Activated T-cell treated with anti-CD3 and anti-CD28 coated beads, Interleukin-2, amount 50 U/mL, for 4 hours (primary cell): ENCODE measurements at regions not wholly inside any gene's neighbourhood (a gene's known extent, or its start where the extent isn't known, plus 50 kb on each side); places are given as distances from the start of the nearest gene placed in this dataset.

Source experiments
- ATAC-seq, 2 donors: fragments of 200-7000 bp; cut with Tn5 transposase; one replicate each; pipeline ENCODE4 v1.10.0; 2021
- DNase-seq: peaks from one replicate; pipeline ENCODE4 v3.0.0-alpha.2; 2020
- H3K27me3 Mint-ChIP-seq: one replicate; pipeline ENCODE4 v1.8.0; 2021; ENCODE audit warnings: low read depth, mixed read lengths
- H3K36me3 Mint-ChIP-seq: one replicate; pipeline ENCODE4 v1.8.0; 2022; ENCODE audit warnings: mixed read lengths; ENCODE audit not compliant: insufficient read depth
- H3K4me1 Mint-ChIP-seq: one replicate; pipeline ENCODE4 v1.8.0; 2021; ENCODE audit warnings: low read depth, mixed read lengths
- H3K4me3 Mint-ChIP-seq: one replicate; pipeline ENCODE4 v1.8.0; 2021; ENCODE audit warnings: mild to moderate bottlenecking, moderate library complexity, mixed read lengths
- H3K9me3 Mint-ChIP-seq: one replicate; pipeline ENCODE4 v1.8.0; 2021; ENCODE audit warnings: mixed read lengths

GRCh38 chr1:96481409-96481808 lies 240.2 kb upstream of the PTBP2 start:
- Mint-ChIP-seq H3K27me3 (no peaks in the 10 kb centered on the region), H3K36me3 (no peaks in the 10 kb centered on the region), H3K4me3 (no peak overlapping the region), H3K9me3 (no peaks in the 10 kb centered on the region), H3K4me1 (no peaks in the 10 kb centered on the region)
- no peak for DNase-seq
- ATAC-seq: no peak

- no peaks in the 10 kb centered on the region for H3K27me3 Mint-ChIP-seq
- H3K9me3 Mint-ChIP-seq: no peaks in the 10 kb centered on the region
- DNase-seq: no peak
- no peaks in the 10 kb centered on the region for H3K4me1 Mint-ChIP-seq
- no peak for ATAC-seq
- no peaks in the 10 kb centered on the region for H3K36me3 Mint-ChIP-seq
- no peak overlapping the region for H3K4me3 Mint-ChIP-seq
These were observed 239.0 kb upstream of the PTBP2 start for GRCh38 chr1:96482616-96483015.

DNA sequence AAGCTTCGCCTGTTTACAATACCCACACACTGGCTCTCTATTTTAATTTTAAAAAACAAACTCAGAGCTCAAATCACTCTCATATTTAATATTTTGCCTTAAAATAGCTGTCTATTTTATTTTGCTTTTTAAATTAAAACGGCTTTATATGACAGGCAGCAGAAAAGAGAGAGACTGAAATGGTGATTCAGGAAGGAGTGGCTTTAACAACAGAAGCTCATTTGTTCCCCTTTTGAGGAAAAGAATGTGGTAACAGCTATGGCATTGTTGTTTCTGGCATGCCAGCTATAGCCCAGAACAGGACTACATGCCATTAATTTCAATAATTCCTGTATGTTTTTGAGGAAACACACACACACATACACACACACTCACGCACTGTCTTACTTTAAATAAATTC lies 234.2 kb upstream of the PTBP2 start:
- DNase-seq (no peak), ATAC-seq (no peak)
- H3K9me3 Mint-ChIP-seq: no peaks in the 10 kb centered on the region
- no peaks in the 10 kb centered on the region for H3K27me3 Mint-ChIP-seq
- H3K36me3 Mint-ChIP-seq: no peaks in the 10 kb centered on the region
- H3K4me3 Mint-ChIP-seq: no peak overlapping the region
- H3K4me1 Mint-ChIP-seq: no peaks in the 10 kb centered on the region

DNA sequence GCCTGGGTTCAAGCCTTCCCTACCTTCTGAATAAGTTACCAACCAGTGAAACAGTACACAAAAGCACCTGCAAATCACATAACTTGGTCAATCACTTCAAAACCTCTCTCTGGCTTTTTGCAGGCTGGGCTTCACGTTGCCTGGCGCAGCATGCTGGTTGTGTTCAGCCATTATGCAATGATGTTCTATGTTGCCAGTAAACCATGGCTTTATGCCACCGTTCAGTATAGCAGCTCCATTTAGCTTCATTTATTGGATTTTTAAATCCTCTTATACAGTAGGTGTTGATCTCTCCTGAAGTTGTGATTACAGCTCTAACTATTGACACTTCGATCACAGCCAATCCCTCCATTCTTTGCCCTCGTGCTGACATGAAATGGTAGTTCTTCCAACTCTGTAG lies 233.6 kb upstream of the PTBP2 start:
- no peaks in the 10 kb centered on the region for H3K27me3 Mint-ChIP-seq
- ATAC-seq: no peak
- no peak overlapping the region for H3K4me3 Mint-ChIP-seq
- no peaks in the 10 kb centered on the region for H3K9me3 Mint-ChIP-seq
- DNase-seq: no peak
- no peaks in the 10 kb centered on the region for H3K4me1 Mint-ChIP-seq
- no peaks in the 10 kb centered on the region for H3K36me3 Mint-ChIP-seq

- DNase-seq (no peak), ATAC-seq (no peak)
- Mint-ChIP-seq H3K4me1 (no peaks in the 10 kb centered on the region), H3K9me3 (no peaks in the 10 kb centered on the region), H3K36me3 (no peaks in the 10 kb centered on the region), H3K27me3 (no peaks in the 10 kb centered on the region), H3K4me3 (no peak overlapping the region)
These were observed 232.8 kb upstream of the PTBP2 start for GRCh38 chr1:96488777-96489176.

DNA sequence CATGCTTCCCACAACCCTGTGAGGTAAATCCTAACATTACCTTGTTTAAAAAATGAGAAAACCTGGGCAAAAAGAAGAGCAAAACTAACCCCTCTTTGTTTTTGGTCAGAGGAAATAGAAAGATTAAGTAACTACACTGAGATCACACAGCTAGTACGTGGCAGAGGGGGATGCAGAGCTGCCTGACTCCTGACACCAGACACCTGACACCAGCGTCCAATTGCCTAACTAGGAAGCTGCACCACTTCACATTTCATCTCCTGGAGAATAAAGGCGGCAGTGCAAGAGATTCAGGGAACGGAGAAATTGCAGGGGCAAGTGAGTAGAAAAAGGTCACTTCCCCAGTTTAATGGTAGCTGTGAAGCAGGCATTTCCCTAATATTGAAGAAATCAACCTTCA lies 229.3 kb upstream of the PTBP2 start:
- Mint-ChIP-seq H3K9me3 (no peaks in the 10 kb centered on the region), H3K4me1 (no peaks in the 10 kb centered on the region), H3K27me3 (no peaks in the 10 kb centered on the region), H3K4me3 (no peak overlapping the region), H3K36me3 (no peaks in the 10 kb centered on the region)
- DNase-seq (no peak), ATAC-seq (no peak)

DNA sequence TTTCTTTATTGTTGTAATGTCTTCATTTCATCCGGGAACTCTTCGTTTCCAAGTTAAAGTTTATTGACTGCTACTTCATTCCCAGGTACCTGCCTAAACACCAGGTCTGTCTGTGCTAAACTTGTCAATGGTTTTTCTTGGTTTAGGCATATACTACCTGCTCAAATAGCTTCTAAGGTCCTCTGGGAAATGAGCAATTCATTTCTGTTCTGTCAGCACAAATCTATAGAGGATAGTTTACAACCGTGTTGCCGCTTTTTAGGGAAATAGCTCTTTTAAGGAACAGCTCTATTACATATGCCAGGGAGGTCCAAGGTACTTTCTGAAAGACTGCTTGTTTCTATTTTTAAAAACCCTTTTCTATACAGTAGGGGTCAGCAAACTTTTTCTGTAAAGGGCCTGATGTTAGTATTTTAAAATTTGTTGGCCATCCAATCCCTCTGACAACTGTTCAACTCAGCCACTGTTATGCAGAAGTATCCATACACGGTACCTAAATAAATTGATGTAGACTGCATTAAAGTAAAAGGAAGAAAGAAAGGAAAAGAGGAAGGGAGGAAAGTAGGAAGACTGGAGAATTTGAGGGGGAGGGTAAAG lies 222.7 kb upstream of the PTBP2 start:
- H3K9me3 Mint-ChIP-seq: no peaks in the 10 kb centered on the region
- no peak overlapping the region for H3K4me3 Mint-ChIP-seq
- H3K4me1 Mint-ChIP-seq: no peaks in the 10 kb centered on the region
- DNase-seq (no peak), ATAC-seq (no peak)
- no peaks in the 10 kb centered on the region for H3K36me3 Mint-ChIP-seq
- peaks cover 4% of the 10 kb centered on the region for H3K27me3 Mint-ChIP-seq

DNA sequence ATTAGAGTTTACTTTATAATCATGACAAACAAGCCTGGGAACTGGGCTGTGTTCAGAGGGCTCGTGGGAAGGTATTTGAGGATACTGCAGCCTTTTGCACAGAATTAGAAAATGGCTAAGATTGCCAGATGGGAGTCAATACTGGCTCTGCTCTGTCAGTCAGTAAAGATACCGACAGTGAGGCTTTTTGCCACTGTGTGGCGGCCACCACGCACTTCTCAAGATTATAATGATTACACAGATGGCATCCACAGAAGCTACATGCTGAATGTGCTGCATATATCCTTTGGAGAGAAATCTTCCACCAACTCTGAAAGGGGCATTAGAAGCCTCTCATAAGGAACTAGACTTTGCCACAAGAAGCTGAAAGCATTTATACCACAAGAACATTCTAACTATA lies 213.4 kb upstream of the PTBP2 start:
- Mint-ChIP-seq H3K4me1 (no peaks in the 10 kb centered on the region), H3K27me3 (peaks cover 13% of the 10 kb centered on the region), H3K9me3 (no peaks in the 10 kb centered on the region), H3K36me3 (no peaks in the 10 kb centered on the region), H3K4me3 (no peak overlapping the region)
- DNase-seq (no peak), ATAC-seq (no peak)

- DNase-seq (no peak), ATAC-seq (no peak)
- Mint-ChIP-seq H3K9me3 (no peaks in the 10 kb centered on the region), H3K36me3 (no peaks in the 10 kb centered on the region), H3K4me3 (no peak overlapping the region), H3K4me1 (no peaks in the 10 kb centered on the region), H3K27me3 (peaks cover 10% of the 10 kb centered on the region)
These were observed 212.2 kb upstream of the PTBP2 start for GRCh38 chr1:96509339-96509738.

- no peaks in the 10 kb centered on the region for H3K4me1 Mint-ChIP-seq
- no peak for ATAC-seq
- no peaks in the 10 kb centered on the region for H3K36me3 Mint-ChIP-seq
- no peaks in the 10 kb centered on the region for H3K9me3 Mint-ChIP-seq
- DNase-seq: no peak
- peaks cover 10% of the 10 kb centered on the region for H3K27me3 Mint-ChIP-seq
- no peak overlapping the region for H3K4me3 Mint-ChIP-seq
These were observed 211.6 kb upstream of the PTBP2 start for GRCh38 chr1:96509951-96510350.

DNA sequence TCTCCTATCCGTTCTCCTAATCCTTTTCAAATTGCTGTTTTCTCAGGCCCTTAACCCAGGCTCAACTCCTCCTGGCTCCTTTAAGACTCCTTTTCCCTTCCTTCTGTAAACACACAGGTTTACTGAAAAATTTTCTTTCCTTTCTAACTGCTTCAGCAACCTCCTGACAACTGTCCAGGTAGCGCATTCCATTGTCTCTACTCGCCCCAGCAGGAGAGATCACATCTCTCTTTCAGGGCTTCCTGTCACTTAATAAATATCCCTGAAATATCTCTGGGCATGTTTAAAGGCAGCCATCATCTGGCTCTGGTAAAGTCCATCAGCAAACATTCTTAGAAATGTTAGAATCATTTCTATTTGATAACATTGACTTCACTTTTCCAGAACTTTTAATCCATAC lies 211.2 kb upstream of the PTBP2 start:
- Mint-ChIP-seq H3K4me1 (no peaks in the 10 kb centered on the region), H3K36me3 (no peaks in the 10 kb centered on the region)

DNA sequence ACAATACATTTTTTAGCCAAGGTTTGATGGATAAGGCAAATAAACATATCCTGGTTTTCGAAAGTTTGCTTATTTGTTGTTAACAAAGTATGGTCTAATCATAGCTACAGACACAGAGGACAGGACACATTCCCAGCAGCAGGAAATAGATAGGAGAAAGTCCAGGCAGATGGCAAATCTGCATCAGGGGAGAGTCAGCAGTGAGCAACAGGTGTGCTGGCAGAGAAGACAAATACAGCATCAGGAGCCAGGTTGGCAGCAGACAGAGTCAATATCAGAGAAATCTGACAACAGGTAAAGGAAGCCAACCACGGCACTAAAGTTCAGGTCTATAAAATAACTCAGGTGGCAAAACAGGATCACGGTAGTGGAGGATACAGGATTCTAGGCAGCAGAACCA lies 210.7 kb upstream of the PTBP2 start:
- ATAC-seq (no peak), DNase-seq (no peak)
- no peak overlapping the region for H3K4me3 Mint-ChIP-seq
- H3K4me1 Mint-ChIP-seq: no peaks in the 10 kb centered on the region
- peaks cover 10% of the 10 kb centered on the region for H3K27me3 Mint-ChIP-seq
- H3K36me3 Mint-ChIP-seq: no peaks in the 10 kb centered on the region
- no peaks in the 10 kb centered on the region for H3K9me3 Mint-ChIP-seq

More for the DNA sequence above, 211.2 kb upstream of the PTBP2 start:
- Mint-ChIP-seq H3K4me3 (no peak overlapping the region), H3K9me3 (no peaks in the 10 kb centered on the region), H3K27me3 (peaks cover 10% of the 10 kb centered on the region)
- ATAC-seq: no peak
- no peak for DNase-seq

- H3K27me3 Mint-ChIP-seq: peaks cover 7% of the 10 kb centered on the region
- H3K36me3 Mint-ChIP-seq: no peaks in the 10 kb centered on the region
- no peak for DNase-seq
- no peaks in the 10 kb centered on the region for H3K4me1 Mint-ChIP-seq
- no peaks in the 10 kb centered on the region for H3K9me3 Mint-ChIP-seq
- no peak for ATAC-seq
- H3K4me3 Mint-ChIP-seq: no peak overlapping the region
These were observed 208.4 kb upstream of the PTBP2 start for GRCh38 chr1:96513136-96513535.

GRCh38 chr1:96515430-96515829 lies 206.2 kb upstream of the PTBP2 start:
- no peak overlapping the region for H3K4me3 Mint-ChIP-seq
- H3K36me3 Mint-ChIP-seq: no peaks in the 10 kb centered on the region
- DNase-seq: no peak
- no peaks in the 10 kb centered on the region for H3K9me3 Mint-ChIP-seq
- H3K4me1 Mint-ChIP-seq: no peaks in the 10 kb centered on the region
- ATAC-seq: no peak
- H3K27me3 Mint-ChIP-seq: peaks cover 7% of the 10 kb centered on the region

DNA sequence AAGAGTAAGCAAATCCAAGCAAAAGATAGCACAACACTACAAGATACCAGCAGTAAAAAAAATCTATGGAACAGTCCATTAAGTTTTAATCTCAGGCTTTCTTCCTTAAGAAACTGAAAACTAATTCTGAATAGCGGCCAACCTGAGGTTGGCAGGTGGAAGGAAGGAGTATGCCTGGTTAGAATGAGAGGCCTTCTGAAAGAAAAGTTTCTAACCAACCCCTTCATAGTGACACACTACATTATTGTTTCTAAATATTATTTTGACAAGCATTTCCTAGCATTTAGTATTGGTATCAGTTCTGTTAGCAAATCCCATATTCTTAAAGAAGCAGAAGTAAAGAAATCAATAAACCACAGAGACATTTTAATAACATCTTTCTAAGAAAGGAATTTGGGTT lies 205.7 kb upstream of the PTBP2 start:
- H3K4me3 Mint-ChIP-seq: no peak overlapping the region
- DNase-seq (no peak), ATAC-seq (no peak)
- H3K36me3 Mint-ChIP-seq: no peaks in the 10 kb centered on the region
- H3K27me3 Mint-ChIP-seq: peaks cover 2% of the 10 kb centered on the region
- H3K9me3 Mint-ChIP-seq: no peaks in the 10 kb centered on the region
- no peaks in the 10 kb centered on the region for H3K4me1 Mint-ChIP-seq
